ENCODE measurements at regions not wholly inside any gene's neighbourhood (a gene's known extent, or its start where the extent isn't known, plus 50 kb on each side); places are given as distances from the start of the nearest gene placed in this dataset.
"Not testable (repeated sequence)": the region's sequence is repeated elsewhere in the genome, so short reads cannot be mapped to it uniquely, and the experiment has no call there.

GRCh38 chr3:106423321-106424225 lies 554.8 kb upstream of the CBLB start:
- H3K27ac Mint-ChIP-seq: peak overlapping the region; percentile 84
- peaks cover 9% of the 10 kb centered on the region for H3K9me3 Mint-ChIP-seq
- ATAC-seq (peak; percentile 79), DNase-seq (ENCODE audit: low spot score in 2 of 2) (peak in 1 of 2 donors; percentile 69)
- peaks cover 44% of the 10 kb centered on the region for H3K4me1 Mint-ChIP-seq
- H3K36me3 Mint-ChIP-seq: peaks cover 6% of the 10 kb centered on the region
- H3K4me3 Mint-ChIP-seq: peak overlapping the region; percentile 14

GRCh38 chr3:106425026-106425425 lies 556.2 kb upstream of the CBLB start:
- H3K9me3 Mint-ChIP-seq: peaks cover 13% of the 10 kb centered on the region
- DNase-seq (ENCODE audit: low spot score in 2 of 2) (no peak), ATAC-seq (no peak)
- H3K4me3 Mint-ChIP-seq: peak overlapping the region; percentile 14
- H3K4me1 Mint-ChIP-seq: peaks cover 53% of the 10 kb centered on the region
- H3K27ac Mint-ChIP-seq: peak overlapping the region; percentile 84
- H3K36me3 Mint-ChIP-seq: peaks cover 8% of the 10 kb centered on the region

- Mint-ChIP-seq H3K27ac (peak overlapping the region; percentile 84), H3K4me1 (peaks cover 53% of the 10 kb centered on the region), H3K4me3 (peak overlapping the region; percentile 14), H3K9me3 (peaks cover 11% of the 10 kb centered on the region), H3K36me3 (peaks cover 8% of the 10 kb centered on the region)
- ATAC-seq (no peak), DNase-seq (ENCODE audit: low spot score in 2 of 2) (no peak)
Observed at GRCh38 chr3:106425916-106426315, 557.1 kb upstream of the CBLB start.

GRCh38 chr3:106428565-106428994 lies 559.8 kb upstream of the CBLB start:
- H3K4me3 Mint-ChIP-seq: peak overlapping the region; percentile 26
- H3K4me1 Mint-ChIP-seq: peaks cover 45% of the 10 kb centered on the region
- peak overlapping the region; percentile 93 for H3K27ac Mint-ChIP-seq
- DNase-seq (ENCODE audit: low spot score in 2 of 2) (peak in 1 of 2 donors; percentile 64), ATAC-seq (peak; percentile 91)
- peaks cover 8% of the 10 kb centered on the region for H3K9me3 Mint-ChIP-seq
- H3K36me3 Mint-ChIP-seq: peaks cover 8% of the 10 kb centered on the region

- Mint-ChIP-seq H3K27ac (no peak overlapping the region), H3K9me3 (peaks cover 10% of the 10 kb centered on the region), H3K4me1 (peaks cover 37% of the 10 kb centered on the region), H3K4me3 (no peak overlapping the region), H3K36me3 (peaks cover 8% of the 10 kb centered on the region)
- no peak for ATAC-seq
- no peak for DNase-seq (ENCODE audit: low spot score in 2 of 2)
Observed at GRCh38 chr3:106431721-106432120, 562.9 kb upstream of the CBLB start.

GRCh38 chr3:106435899-106436453 lies 567.2 kb upstream of the CBLB start:
- Mint-ChIP-seq H3K27ac (peak overlapping the region; percentile 53), H3K9me3 (peaks cover 3% of the 10 kb centered on the region), H3K4me1 (peaks cover 15% of the 10 kb centered on the region), H3K4me3 (no peak overlapping the region), H3K36me3 (no peaks in the 10 kb centered on the region)
- DNase-seq (ENCODE audit: low spot score in 2 of 2) (no peak), ATAC-seq (no peak)

- no peak for DNase-seq (ENCODE audit: low spot score in 2 of 2)
- peaks cover 3% of the 10 kb centered on the region for H3K9me3 Mint-ChIP-seq
- H3K27ac Mint-ChIP-seq: no peak overlapping the region
- H3K4me1 Mint-ChIP-seq: peaks cover 15% of the 10 kb centered on the region
- no peak overlapping the region for H3K4me3 Mint-ChIP-seq
- ATAC-seq: no peak
- H3K36me3 Mint-ChIP-seq: no peaks in the 10 kb centered on the region
Observed at GRCh38 chr3:106438887-106439286, 570.1 kb upstream of the CBLB start.

- ATAC-seq (no peak), DNase-seq (ENCODE audit: low spot score in 2 of 2) (no peak)
- H3K4me3 Mint-ChIP-seq: no peak overlapping the region
- no peaks in the 10 kb centered on the region for H3K36me3 Mint-ChIP-seq
- no peaks in the 10 kb centered on the region for H3K9me3 Mint-ChIP-seq
- H3K27ac Mint-ChIP-seq: no peak overlapping the region
- peaks cover 8% of the 10 kb centered on the region for H3K4me1 Mint-ChIP-seq
Observed at GRCh38 chr3:106440672-106441071, 571.9 kb upstream of the CBLB start.

GRCh38 chr3:106446271-106446670 lies 577.5 kb upstream of the CBLB start:
- Mint-ChIP-seq H3K4me3 (no peak overlapping the region), H3K36me3 (no peaks in the 10 kb centered on the region), H3K27ac (no peak overlapping the region), H3K9me3 (peaks cover 9% of the 10 kb centered on the region), H3K4me1 (no peaks in the 10 kb centered on the region)
- DNase-seq (ENCODE audit: low spot score in 2 of 2) (no peak), ATAC-seq (peak; percentile 59)

- Mint-ChIP-seq H3K4me3 (no peak overlapping the region), H3K9me3 (peaks cover 9% of the 10 kb centered on the region), H3K27ac (no peak overlapping the region), H3K36me3 (no peaks in the 10 kb centered on the region), H3K4me1 (no peaks in the 10 kb centered on the region)
- DNase-seq (ENCODE audit: low spot score in 2 of 2): no peak
- no peak for ATAC-seq
Observed at GRCh38 chr3:106447723-106448301, 579.0 kb upstream of the CBLB start.

- not testable (repeated sequence) for H3K4me3 Mint-ChIP-seq; H3K27ac Mint-ChIP-seq; H3K36me3 Mint-ChIP-seq; ATAC-seq; H3K9me3 Mint-ChIP-seq; H3K4me1 Mint-ChIP-seq; DNase-seq (ENCODE audit: low spot score in 2 of 2)
Observed at GRCh38 chr3:106448372-106448966, 579.7 kb upstream of the CBLB start.

GRCh38 chr3:106452096-106452495 lies 583.3 kb upstream of the CBLB start:
- Mint-ChIP-seq H3K4me1 (peaks cover 6% of the 10 kb centered on the region), H3K36me3 (no peaks in the 10 kb centered on the region), H3K9me3 (peaks cover 9% of the 10 kb centered on the region), H3K27ac (no peak overlapping the region), H3K4me3 (no peak overlapping the region)
- no peak for DNase-seq (ENCODE audit: low spot score in 2 of 2)
- no peak for ATAC-seq

GRCh38 chr3:106454497-106454896 lies 585.7 kb upstream of the CBLB start:
- H3K4me3 Mint-ChIP-seq: no peak overlapping the region
- DNase-seq (ENCODE audit: low spot score in 2 of 2) (no peak), ATAC-seq (no peak)
- H3K27ac Mint-ChIP-seq: no peak overlapping the region
- no peaks in the 10 kb centered on the region for H3K9me3 Mint-ChIP-seq
- H3K4me1 Mint-ChIP-seq: peaks cover 20% of the 10 kb centered on the region
- no peaks in the 10 kb centered on the region for H3K36me3 Mint-ChIP-seq

GRCh38 chr3:106457281-106458180 lies 588.7 kb upstream of the CBLB start:
- peak overlapping the region; percentile 63 for H3K27ac Mint-ChIP-seq
- peak; percentile 100 for ATAC-seq
- no peaks in the 10 kb centered on the region for H3K36me3 Mint-ChIP-seq
- DNase-seq (ENCODE audit: low spot score in 2 of 2): peak; percentile 12 to 65
- H3K4me3 Mint-ChIP-seq: peak overlapping the region; percentile 6
- peaks cover 20% of the 10 kb centered on the region for H3K4me1 Mint-ChIP-seq
- peaks cover 4% of the 10 kb centered on the region for H3K9me3 Mint-ChIP-seq

All from stimulated activated effector memory CD8-positive, alpha-beta T cell treated with anti-CD3 and anti-CD28 coated beads, Interleukin-12 subunit alpha, Interleukin-12 subunit beta, amount 100 ng/mL, for 72 hours (primary cell).